ENCODE measurements at regions not wholly inside any gene's neighbourhood (a gene's known extent, or its start where the extent isn't known, plus 50 kb on each side); places are given as distances from the start of the nearest gene placed in this dataset.

DNA sequence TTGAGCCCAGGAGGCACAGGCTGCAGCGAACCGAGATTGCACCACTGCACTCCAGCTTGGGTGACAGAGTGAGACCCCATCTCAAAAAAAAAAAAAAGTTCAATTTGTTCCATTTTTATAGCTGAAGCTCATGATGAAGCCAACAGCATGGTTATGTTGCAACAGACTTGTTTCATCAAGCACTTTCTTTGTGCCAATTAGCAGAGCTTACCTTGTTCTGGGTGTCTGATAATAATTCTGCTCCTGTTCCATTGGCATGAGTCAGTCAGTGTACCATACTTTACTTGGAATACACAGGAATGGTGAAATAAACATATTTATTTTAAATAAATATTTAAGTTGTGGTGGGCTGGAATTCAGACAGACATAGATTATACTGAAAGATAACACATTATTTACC, 100.8 kb upstream of the DAAM1 start:
- TF ChIP-seq, protein P1, sequence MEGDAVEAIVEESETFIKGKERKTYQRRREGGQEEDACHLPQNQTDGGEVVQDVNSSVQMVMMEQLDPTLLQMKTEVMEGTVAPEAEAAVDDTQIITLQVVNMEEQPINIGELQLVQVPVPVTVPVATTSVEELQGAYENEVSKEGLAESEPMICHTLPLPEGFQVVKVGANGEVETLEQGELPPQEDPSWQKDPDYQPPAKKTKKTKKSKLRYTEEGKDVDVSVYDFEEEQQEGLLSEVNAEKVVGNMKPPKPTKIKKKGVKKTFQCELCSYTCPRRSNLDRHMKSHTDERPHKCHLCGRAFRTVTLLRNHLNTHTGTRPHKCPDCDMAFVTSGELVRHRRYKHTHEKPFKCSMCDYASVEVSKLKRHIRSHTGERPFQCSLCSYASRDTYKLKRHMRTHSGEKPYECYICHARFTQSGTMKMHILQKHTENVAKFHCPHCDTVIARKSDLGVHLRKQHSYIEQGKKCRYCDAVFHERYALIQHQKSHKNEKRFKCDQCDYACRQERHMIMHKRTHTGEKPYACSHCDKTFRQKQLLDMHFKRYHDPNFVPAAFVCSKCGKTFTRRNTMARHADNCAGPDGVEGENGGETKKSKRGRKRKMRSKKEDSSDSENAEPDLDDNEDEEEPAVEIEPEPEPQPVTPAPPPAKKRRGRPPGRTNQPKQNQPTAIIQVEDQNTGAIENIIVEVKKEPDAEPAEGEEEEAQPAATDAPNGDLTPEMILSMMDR (IDR thresholded peaks at IDR 0.05; ENCODE audit: borderline replicate concordance) = no peak
- Histone ChIP-seq H3K4me1 (no peaks in the 10 kb centered on the region), H3K27me3 (ENCODE audit: low read depth) (peaks cover 17% of the 10 kb centered on the region), H3K36me3 (no peaks in the 10 kb centered on the region), H3K9me3 (replicated peaks) (no peaks in the 10 kb centered on the region), H3K27ac (replicated peaks) (no peak overlapping the region), H3K4me3 (no peak overlapping the region)
- no peak for DNase-seq
- intact Hi-C loops (cut with micrococcal nuclease) = no loop called here

DNA sequence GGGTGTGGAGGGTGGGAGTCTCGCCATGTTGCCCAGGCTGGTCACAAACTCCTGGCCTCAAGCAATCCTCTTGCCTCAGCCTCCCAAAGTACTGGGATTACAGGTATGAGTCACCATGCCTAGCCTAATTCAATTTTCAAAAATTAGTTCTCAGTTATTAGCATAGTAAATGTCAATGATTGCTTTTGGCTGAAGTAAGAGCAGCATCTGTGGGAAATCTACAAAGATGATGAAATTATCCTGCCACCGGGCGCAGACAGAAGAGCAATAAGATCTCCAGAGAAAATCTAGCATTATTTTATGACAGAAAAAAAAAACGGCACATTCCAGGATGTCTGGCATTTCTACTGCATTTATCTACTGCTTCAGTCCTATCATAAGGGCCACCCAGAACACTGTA, 97.9 kb upstream of the DAAM1 start:
- peaks cover 37% of the 10 kb centered on the region for H3K27me3 ChIP-seq (ENCODE audit: low read depth)
- DNase-seq = no peak
- H3K4me1 ChIP-seq = no peaks in the 10 kb centered on the region
- no peak overlapping the region for H3K4me3 ChIP-seq
- intact Hi-C loops (cut with micrococcal nuclease) = no loop called here
- H3K36me3 ChIP-seq = no peaks in the 10 kb centered on the region
- no peak overlapping the region for H3K27ac ChIP-seq (replicated peaks)
- no peaks in the 10 kb centered on the region for H3K9me3 ChIP-seq (replicated peaks)
- TF ChIP-seq, protein P1 (IDR thresholded peaks at IDR 0.05; ENCODE audit: borderline replicate concordance) = no peak

DNA sequence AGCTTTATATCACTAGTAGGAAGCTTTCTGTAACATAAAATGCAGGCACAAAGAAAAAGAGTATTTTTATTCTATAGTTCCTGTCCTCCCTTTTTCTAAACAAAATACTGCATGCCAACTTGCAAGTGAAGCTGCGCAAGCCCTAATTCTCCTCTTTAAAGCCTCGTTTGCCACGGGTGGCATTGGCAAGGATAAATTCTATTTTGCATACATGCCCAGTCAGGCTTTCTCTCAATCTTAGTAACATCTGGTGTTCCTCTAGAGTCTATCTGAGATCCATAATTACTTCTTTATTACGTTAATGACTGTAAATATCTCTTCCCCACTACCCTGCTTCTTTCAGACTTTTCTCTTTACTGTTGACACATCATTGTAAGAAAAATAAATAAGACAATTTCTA, 97.1 kb upstream of the DAAM1 start:
- no peak for DNase-seq
- no peaks in the 10 kb centered on the region for H3K36me3 ChIP-seq
- no peak overlapping the region for H3K27ac ChIP-seq (replicated peaks)
- H3K4me1 ChIP-seq = no peaks in the 10 kb centered on the region
- peaks cover 40% of the 10 kb centered on the region for H3K27me3 ChIP-seq (ENCODE audit: low read depth)
- H3K4me3 ChIP-seq = no peak overlapping the region
- TF ChIP-seq, protein P1 (IDR thresholded peaks at IDR 0.05; ENCODE audit: borderline replicate concordance) = no peak
- intact Hi-C loops (cut with micrococcal nuclease) = no loop called here
- no peaks in the 10 kb centered on the region for H3K9me3 ChIP-seq (replicated peaks)

DNA sequence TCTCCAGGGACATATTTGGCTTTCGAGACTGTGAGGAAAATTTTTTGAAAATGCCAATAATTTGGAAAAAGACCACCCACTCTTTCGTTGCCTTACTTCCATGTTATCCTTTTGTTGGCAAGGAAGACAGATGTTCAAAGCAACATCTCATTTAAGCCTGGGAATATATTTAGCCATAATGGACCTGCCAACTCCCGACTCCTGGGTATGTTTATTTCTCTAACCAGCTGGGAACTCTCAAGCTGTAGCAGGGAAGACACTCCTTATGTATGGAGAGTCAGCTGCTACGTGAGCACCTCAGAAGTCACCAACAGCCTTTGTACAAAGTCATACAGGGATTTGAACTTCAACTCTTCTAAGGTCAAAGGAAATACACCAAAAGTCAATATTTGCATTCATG, 96.5 kb upstream of the DAAM1 start:
- no peak for DNase-seq
- intact Hi-C loops (cut with micrococcal nuclease) = no loop called here
- no peaks in the 10 kb centered on the region for H3K9me3 ChIP-seq (replicated peaks)

DNA sequence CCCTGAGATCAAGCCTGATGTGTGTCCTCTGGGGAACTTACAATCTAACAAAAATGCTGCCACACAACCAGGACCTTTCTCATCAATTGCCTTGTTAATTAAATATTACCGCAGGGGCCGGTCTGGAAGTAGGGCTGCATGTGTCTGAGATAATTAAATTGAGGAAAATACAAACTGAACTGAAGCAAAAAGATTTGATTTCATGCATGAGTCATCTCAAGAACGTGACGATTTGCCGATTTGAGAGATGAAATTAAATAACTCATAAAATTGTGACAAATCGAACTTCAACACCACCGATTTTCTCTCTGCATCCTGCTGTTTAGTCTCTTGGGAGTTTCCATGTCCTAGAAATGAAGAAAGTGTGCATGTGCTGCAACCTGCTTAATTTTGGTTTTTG, 94.6 kb upstream of the DAAM1 start:
- intact Hi-C loops (cut with micrococcal nuclease) = no loop called here
- DNase-seq = no peak
- TF ChIP-seq, protein P1 (IDR thresholded peaks at IDR 0.05; ENCODE audit: borderline replicate concordance) = no peak
- no peaks in the 10 kb centered on the region for H3K4me1 ChIP-seq
- no peak overlapping the region for H3K27ac ChIP-seq (replicated peaks)
- no peak overlapping the region for H3K4me3 ChIP-seq
- H3K36me3 ChIP-seq = no peaks in the 10 kb centered on the region
- H3K9me3 ChIP-seq (replicated peaks) = no peaks in the 10 kb centered on the region
- H3K27me3 ChIP-seq (ENCODE audit: low read depth) = peaks cover 61% of the 10 kb centered on the region

More for the DNA sequence above, 96.5 kb upstream of the DAAM1 start:
- no peak overlapping the region for H3K27ac ChIP-seq (replicated peaks)
- H3K27me3 ChIP-seq (ENCODE audit: low read depth) = peaks cover 42% of the 10 kb centered on the region
- TF ChIP-seq, protein P1 (IDR thresholded peaks at IDR 0.05; ENCODE audit: borderline replicate concordance) = no peak
- no peak overlapping the region for H3K4me3 ChIP-seq
- H3K36me3 ChIP-seq = no peaks in the 10 kb centered on the region
- no peaks in the 10 kb centered on the region for H3K4me1 ChIP-seq

DNA sequence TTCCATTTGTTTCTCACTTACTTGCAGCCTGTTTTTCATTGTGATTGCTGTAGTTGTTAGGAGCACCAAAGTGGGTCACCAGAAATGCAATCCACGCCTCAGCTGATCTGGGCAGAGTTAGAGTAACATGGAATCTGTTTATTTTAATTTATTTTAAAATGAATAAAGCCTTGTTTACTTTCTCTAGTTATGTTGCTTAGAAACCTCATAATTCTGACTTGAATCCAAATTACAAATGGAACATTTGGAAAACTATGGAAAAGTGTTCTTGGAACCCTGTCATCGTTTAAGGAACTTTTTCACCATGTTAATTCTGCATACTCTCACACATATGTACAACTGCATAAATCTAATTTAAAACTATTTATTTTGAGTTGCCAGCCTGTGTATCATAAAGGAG, 92.2 kb upstream of the DAAM1 start:
- Histone ChIP-seq H3K36me3 (no peaks in the 10 kb centered on the region), H3K27ac (replicated peaks) (no peak overlapping the region)
- TF ChIP-seq, protein P1 (IDR thresholded peaks at IDR 0.05; ENCODE audit: borderline replicate concordance) = no peak

More for the DNA sequence above, 92.2 kb upstream of the DAAM1 start:
- Histone ChIP-seq H3K9me3 (replicated peaks) (no peaks in the 10 kb centered on the region), H3K4me1 (no peaks in the 10 kb centered on the region), H3K4me3 (no peak overlapping the region), H3K27me3 (ENCODE audit: low read depth) (peaks cover 85% of the 10 kb centered on the region)
- no peak for DNase-seq
- intact Hi-C loops (cut with micrococcal nuclease) = no loop called here

Measured in left ventricle myocardium inferior (tissue), 1 donor.